ENCODE measurements at regions not wholly inside any gene's neighbourhood (a gene's known extent, or its start where the extent isn't known, plus 50 kb on each side); places are given as distances from the start of the nearest gene placed in this dataset.

- TF ChIP-seq POLR2A (IDR thresholded peaks at IDR 0.05), result peak in 1 of 2 donors; percentile 19
- no peak for TF ChIP-seq CTCF (IDR thresholded peaks at IDR 0.05)
Observed at GRCh38 chr15:95845862-95846515, 484.5 kb upstream of the NR2F2 start.

Measured in uterus (tissue), 2 donors.